Activated T-cell treated with anti-CD3 and anti-CD28 coated beads, Interleukin-2, amount 50 U/mL, for 48 hours (primary cell): ENCODE measurements at regions not wholly inside any gene's neighbourhood (a gene's known extent, or its start where the extent isn't known, plus 50 kb on each side); places are given as distances from the start of the nearest gene placed in this dataset.
"Not testable (repeated sequence)": the region's sequence is repeated elsewhere in the genome, so short reads cannot be mapped to it uniquely, and the experiment has no call there.

Experiments
- DNase-seq, 2 experiments: peaks; one replicate each; pipeline ENCODE4 v3.0.0-alpha.2; 2020

DNA sequence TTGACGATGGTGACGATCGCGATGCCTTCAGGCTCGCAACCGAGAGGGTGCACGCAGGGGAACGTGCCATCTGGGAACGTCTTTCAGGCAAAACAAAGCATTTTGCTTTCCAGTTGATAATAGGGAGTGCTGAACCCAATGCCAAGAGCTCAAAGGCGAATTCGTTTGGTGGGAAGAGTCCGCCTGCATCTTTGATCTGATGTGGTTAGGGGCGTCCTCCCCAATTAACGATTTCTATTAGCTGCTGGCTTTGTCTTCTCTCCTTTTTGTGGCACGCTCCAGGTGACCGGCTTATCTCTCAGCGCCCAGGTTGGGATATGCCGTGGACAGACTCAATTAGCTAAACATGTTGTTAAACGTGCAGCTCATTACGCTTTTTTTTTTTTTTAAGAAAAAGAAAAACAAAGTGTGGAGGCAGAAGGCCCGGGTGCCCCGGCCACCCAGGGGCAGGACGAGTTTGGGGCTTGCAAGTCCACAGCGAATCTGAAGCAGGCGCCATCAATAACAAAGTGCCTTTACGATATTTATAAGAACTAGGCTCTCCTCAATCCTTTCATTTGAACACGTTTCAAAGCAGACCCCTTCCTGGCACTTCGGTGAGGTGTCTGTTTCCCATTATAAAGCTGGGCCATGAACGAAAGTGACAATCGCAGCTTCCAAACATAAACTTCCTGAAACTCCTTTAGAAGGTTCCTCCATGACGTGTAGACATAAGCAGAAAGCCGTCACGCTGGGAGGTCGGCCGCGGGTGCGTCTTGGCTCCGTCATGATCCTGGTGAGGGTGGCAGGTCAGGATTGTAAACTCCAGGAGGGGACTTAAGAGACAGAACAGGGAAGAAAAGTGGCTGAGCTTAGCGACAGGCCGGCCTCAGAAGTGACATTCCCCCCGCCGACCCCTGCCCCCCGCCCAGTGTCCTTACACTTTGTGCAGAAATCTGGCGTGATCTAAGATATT is 155.3 kb downstream of the LAT start:
- not testable (repeated sequence) for DNase-seq

- no peak for DNase-seq
Observed at GRCh38 chr16:29139261-29139802, 154.5 kb downstream of the LAT start.

GRCh38 chr16:29138698-29139097 is 153.8 kb downstream of the LAT start:
- not testable (repeated sequence) for DNase-seq

DNA sequence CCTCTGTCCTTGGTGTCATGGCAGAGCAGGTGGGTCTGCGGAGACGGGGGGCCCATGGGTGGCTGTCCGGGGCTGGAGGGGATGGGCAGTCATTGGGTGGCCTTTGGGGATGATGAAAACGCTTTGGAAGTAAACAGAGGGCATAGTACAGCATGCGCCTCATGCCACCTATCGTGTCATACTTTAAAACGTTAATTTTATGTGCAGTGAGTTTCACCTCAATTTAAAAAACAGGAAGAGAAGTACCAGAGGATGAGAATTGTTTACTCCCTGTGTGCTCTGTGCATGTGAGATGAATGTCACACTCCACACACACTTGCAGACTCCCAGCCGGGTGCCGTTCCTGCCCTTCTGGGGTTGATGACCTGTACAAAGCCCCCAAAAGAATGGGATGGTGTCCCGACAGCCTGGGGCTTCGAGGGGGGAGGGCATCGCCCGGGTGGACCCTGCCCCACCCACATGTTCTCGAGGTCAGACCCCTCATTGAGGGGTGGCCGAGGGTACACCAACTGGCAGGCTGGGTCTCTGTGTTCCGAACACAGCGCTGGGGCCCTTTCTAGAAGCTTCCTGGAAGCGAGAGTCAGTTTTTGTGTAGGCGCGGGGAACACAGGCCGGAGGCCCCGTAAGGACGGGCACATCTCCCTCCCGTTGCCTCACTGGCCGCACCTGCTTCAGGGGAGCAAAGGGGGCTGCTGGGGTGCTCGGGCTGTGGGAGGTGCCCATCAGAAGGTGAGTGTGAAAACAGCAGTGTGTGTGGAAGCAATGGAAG is 153.2 kb downstream of the LAT start:
- not testable (repeated sequence) for DNase-seq

- not testable (repeated sequence) for DNase-seq
Observed at GRCh38 chr16:29137461-29137860, 152.6 kb downstream of the LAT start.

DNA sequence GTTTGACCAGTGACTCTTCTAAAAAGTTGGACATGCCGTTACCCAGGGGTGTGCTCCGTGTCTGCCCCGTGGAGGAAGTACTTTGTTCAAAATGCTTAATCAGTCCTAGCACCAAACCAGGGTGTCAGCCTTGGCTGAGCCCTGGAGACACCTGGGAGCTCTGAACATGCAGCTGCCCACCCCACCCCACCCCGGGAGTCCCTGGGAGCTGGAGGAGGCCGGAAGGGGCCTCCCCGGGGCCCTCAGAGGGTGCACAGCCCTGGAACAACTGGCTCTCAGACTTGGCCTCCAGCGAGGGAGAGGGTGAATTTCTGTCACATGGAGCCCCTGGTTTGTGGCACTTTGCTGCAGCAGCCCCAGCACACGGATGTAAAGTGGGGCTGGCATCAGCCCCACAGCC is 152.1 kb downstream of the LAT start:
- not testable (repeated sequence) for DNase-seq

GRCh38 chr16:29136046-29136696 is 151.3 kb downstream of the LAT start:
- not testable (repeated sequence) for DNase-seq

- not testable (repeated sequence) for DNase-seq
Observed at GRCh38 chr16:29135098-29135497, 150.2 kb downstream of the LAT start.

GRCh38 chr16:29133681-29134430 is 149.0 kb downstream of the LAT start:
- DNase-seq, result not testable (repeated sequence)

- not testable (repeated sequence) for DNase-seq
Observed at GRCh38 chr16:29132869-29133268, 148.0 kb downstream of the LAT start.

DNA sequence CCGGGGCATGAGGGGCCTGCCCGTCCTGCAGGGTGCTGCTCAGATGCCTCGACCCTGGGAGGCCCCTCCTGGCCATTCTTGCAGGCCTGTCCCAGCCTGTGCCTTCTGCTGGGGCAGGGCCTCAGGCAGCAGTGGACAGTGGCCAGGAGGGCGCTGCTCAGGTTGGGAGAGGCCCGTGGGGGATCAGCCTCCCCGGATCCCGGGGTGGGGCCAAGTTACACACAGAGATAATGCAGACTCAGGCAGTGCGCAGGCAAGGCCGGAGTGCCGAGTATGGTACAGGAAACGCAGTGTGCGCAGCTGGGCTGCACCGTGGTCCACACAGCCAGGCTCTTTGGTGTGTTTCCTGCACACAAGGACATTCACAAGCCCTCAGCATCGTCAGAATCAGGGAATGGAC is 147.6 kb downstream of the LAT start:
- not testable (repeated sequence) for DNase-seq

- DNase-seq, result not testable (repeated sequence)
Observed at GRCh38 chr16:29130901-29131851, 146.3 kb downstream of the LAT start.

GRCh38 chr16:29130131-29130711 is 145.4 kb downstream of the LAT start:
- not testable (repeated sequence) for DNase-seq

DNA sequence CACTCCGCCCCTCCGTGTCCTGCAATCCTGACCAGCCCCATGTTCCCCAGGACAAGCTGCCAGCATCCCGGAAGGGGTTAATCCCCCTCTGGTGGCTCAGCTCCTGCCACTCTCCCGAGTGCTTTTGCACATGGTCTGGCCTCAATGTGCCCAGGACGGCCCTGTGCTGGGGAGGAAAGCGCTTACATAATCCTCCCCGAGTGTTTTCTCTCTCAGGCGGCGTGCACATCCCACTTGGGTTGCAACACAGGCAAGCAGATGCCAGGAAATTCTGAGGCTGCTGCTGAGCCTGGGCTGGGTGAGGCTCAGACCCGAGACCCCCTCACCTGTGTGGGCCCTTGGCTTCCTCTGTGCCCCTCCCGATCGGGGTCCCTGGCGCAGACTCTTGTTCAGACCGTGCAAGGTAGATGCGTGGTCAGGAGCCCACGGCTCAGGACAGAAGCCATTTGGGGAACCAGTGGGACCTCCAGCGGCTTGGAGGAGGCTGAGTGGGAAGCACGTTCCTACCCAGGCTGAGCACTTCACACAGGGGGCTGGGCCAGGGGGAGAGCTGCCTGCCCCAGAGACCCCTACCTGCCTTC is 144.7 kb downstream of the LAT start:
- DNase-seq, result not testable (repeated sequence)

DNA sequence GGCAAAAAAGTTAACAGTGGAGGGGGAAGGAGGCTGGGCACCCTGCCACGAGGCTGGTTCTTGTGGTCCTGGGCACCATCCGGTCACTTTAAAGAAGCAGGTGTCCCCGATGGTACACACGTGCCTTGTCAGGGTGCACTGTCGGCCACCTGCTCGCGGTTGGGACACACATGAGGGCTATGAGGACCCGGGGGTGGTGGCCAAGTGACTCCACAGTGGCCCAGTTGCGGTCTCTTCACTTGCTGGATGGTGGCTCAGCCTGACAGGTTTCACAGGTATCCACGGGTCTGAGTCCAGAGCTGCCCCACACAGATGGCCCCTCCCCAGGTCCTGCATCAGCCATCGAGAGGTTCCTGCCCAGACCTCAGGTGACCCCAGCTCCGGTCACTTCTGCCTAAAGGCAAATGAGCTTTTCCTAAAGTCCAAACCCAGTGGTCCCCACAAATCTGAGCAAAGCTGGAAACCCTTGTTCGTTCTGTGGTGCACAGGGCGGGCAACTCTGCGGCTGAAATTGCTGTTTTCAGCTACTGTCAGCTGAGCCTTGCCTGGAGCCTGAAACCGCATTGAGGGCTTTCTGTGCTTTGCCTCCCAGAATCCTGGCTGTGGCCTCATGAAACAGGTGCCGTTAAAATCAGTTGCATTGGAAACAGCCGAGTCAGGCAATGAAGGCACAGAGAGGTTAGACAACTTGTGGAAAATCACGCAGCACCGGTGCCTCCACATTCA is 144.0 kb downstream of the LAT start:
- not testable (repeated sequence) for DNase-seq

DNA sequence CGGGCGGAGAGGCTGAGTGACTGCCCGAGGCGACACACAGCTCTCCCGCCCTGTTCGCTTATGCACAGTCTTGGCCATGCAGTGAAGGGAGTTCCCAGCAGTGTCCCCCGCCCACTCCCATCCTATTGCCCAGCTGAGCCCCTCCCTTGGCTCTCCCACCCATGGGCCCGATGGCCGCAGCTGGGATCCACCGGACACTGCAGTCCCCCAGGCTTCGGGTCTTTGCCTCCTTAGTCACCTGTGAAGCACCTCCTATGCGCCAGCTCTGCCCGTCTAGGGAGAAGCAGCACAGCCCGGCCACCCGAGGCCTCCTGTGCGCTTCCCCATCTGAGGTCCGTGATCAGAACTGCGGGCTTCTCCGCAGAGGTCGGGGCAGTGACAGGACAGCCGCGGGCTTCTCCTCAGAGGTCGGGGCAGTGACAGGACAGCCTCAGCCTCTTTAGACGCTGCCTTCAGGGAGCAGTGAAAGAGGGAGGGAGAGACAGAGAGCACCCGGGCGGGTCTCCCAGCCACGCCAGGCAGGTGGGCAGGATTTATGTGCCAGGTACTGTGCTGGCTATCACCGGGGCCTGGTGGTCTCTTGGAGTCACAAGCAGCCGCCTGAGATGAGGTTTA is 143.1 kb downstream of the LAT start:
- not testable (repeated sequence) for DNase-seq

DNA sequence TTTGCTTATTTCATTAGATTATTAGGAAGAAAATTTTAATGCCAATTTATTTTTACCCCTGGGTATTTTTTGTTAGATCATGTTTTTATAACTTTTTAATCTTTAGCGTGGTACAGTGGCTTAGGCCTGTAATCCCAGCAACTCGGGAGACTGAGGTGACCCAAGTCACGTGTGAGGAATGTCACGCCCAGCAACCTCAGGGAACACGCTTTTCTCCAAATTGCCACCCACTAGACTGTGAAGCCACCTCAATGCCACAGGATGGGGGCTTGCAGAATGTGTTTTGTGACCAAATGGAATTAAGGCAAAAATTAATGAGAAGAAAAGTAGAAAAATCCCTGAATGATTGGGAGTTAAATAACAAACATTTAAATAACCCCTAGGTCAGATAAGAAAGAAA is 141.8 kb downstream of the LAT start:
- DNase-seq, result no peak

DNA sequence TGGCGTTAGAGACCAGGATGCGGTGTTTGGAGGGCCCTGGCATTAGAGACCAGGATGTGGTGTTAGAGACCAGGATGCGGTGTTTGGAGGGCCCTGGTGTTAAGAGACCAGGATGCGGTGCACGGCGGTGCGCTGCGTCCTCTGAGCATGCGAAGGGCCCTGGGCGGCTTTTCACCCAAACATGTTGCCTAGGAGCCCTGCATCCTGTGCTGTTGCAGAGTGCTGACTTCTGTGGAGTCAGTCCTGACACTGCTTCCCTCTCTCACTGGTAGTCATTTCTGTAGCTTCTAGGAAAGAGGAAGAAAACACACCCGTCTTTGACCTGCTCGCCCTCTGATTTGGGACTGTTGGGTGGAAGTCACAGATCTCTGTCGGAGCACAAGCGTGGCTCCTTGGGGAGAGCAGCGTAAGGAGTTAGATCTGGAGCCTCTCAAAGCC is 141.2 kb downstream of the LAT start:
- peak in 1 of 2 experiments; percentile 35 for DNase-seq

GRCh38 chr16:29124828-29125227 is 140.0 kb downstream of the LAT start:
- no peak for DNase-seq
